Activated naive CD8-positive, alpha-beta T cell treated with anti-CD3 and anti-CD28 coated beads, Interleukin-2, amount 50 U/mL, for 24 hours (primary cell): ENCODE measurements at regions not wholly inside any gene's neighbourhood (a gene's known extent, or its start where the extent isn't known, plus 50 kb on each side); places are given as distances from the start of the nearest gene placed in this dataset.
"Not testable (repeated sequence)": the region's sequence is repeated elsewhere in the genome, so short reads cannot be mapped to it uniquely, and the experiment has no call there.

Experiments used
- ATAC-seq: fragments of 150-1000 bp; cut with Tn5 transposase; one replicate; pipeline ENCODE4 v1.10.0; 2021
- DNase-seq: peaks from one replicate; pipeline ENCODE4 v3.0.0; 2021
- H3K27ac Mint-ChIP-seq: one replicate; pipeline ENCODE4 v1.8.0; 2021; ENCODE audit warnings: mild to moderate bottlenecking, mixed read lengths
- H3K27me3 Mint-ChIP-seq: one replicate; pipeline ENCODE4 v1.8.0; 2021; ENCODE audit warnings: mixed read lengths
- H3K36me3 Mint-ChIP-seq: one replicate; pipeline ENCODE4 v1.8.0; 2021; ENCODE audit warnings: low read depth, mixed read lengths
- H3K4me1 Mint-ChIP-seq: one replicate; pipeline ENCODE4 v1.8.0; 2021; ENCODE audit warnings: mixed read lengths
- H3K4me3 Mint-ChIP-seq: one replicate; pipeline ENCODE4 v1.8.0; 2021; ENCODE audit warnings: mild to moderate bottlenecking, moderate library complexity, mixed read lengths
- H3K9me3 Mint-ChIP-seq: one replicate; pipeline ENCODE4 v1.8.0; 2021; ENCODE audit warnings: mixed read lengths

GRCh38 chr4:126541820-126542219, 1090.9 kb upstream of the INTU start:
- Mint-ChIP-seq H3K27ac (no peak overlapping the region), H3K9me3 (peaks cover 4% of the 10 kb centered on the region), H3K36me3 (no peaks in the 10 kb centered on the region), H3K4me3 (no peak overlapping the region), H3K4me1 (no peaks in the 10 kb centered on the region), H3K27me3 (no peaks in the 10 kb centered on the region)
- no peak for DNase-seq
- no peak for ATAC-seq

- ATAC-seq (no peak), DNase-seq (no peak)
- no peaks in the 10 kb centered on the region for H3K4me1 Mint-ChIP-seq
- H3K27ac Mint-ChIP-seq, result no peak overlapping the region
- no peaks in the 10 kb centered on the region for H3K27me3 Mint-ChIP-seq
- no peaks in the 10 kb centered on the region for H3K36me3 Mint-ChIP-seq
- H3K9me3 Mint-ChIP-seq, result no peaks in the 10 kb centered on the region
- no peak overlapping the region for H3K4me3 Mint-ChIP-seq
Observed at GRCh38 chr4:126544276-126544675, 1088.5 kb upstream of the INTU start.

- ATAC-seq, H3K4me3 Mint-ChIP-seq, H3K27ac Mint-ChIP-seq, DNase-seq, H3K27me3 Mint-ChIP-seq, H3K9me3 Mint-ChIP-seq, H3K36me3 Mint-ChIP-seq, H3K4me1 Mint-ChIP-seq: not testable (repeated sequence)
Observed at GRCh38 chr4:126546197-126546596, 1086.6 kb upstream of the INTU start.

GRCh38 chr4:126547352-126547751, 1085.4 kb upstream of the INTU start:
- no peak overlapping the region for H3K27ac Mint-ChIP-seq
- H3K9me3 Mint-ChIP-seq, result no peaks in the 10 kb centered on the region
- DNase-seq (no peak), ATAC-seq (no peak)
- no peak overlapping the region for H3K4me3 Mint-ChIP-seq
- no peaks in the 10 kb centered on the region for H3K27me3 Mint-ChIP-seq
- H3K4me1 Mint-ChIP-seq, result no peaks in the 10 kb centered on the region
- no peaks in the 10 kb centered on the region for H3K36me3 Mint-ChIP-seq

GRCh38 chr4:126548890-126549289, 1083.9 kb upstream of the INTU start:
- Mint-ChIP-seq H3K27me3 (no peaks in the 10 kb centered on the region), H3K9me3 (no peaks in the 10 kb centered on the region), H3K27ac (no peak overlapping the region), H3K4me3 (no peak overlapping the region), H3K36me3 (no peaks in the 10 kb centered on the region), H3K4me1 (no peaks in the 10 kb centered on the region)
- DNase-seq (no peak), ATAC-seq (no peak)

GRCh38 chr4:126552321-126552720, 1080.4 kb upstream of the INTU start:
- H3K27ac Mint-ChIP-seq, result no peak overlapping the region
- H3K36me3 Mint-ChIP-seq, result peaks cover 3% of the 10 kb centered on the region
- no peaks in the 10 kb centered on the region for H3K4me1 Mint-ChIP-seq
- no peak for DNase-seq
- no peaks in the 10 kb centered on the region for H3K27me3 Mint-ChIP-seq
- ATAC-seq, result no peak
- H3K4me3 Mint-ChIP-seq, result no peak overlapping the region
- peaks cover 8% of the 10 kb centered on the region for H3K9me3 Mint-ChIP-seq

GRCh38 chr4:126553248-126553647, 1079.5 kb upstream of the INTU start:
- peaks cover 8% of the 10 kb centered on the region for H3K9me3 Mint-ChIP-seq
- ATAC-seq (no peak), DNase-seq (no peak)
- H3K4me1 Mint-ChIP-seq, result no peaks in the 10 kb centered on the region
- H3K36me3 Mint-ChIP-seq, result peaks cover 3% of the 10 kb centered on the region
- H3K27ac Mint-ChIP-seq, result no peak overlapping the region
- no peaks in the 10 kb centered on the region for H3K27me3 Mint-ChIP-seq
- H3K4me3 Mint-ChIP-seq, result no peak overlapping the region

GRCh38 chr4:126558596-126558995, 1074.2 kb upstream of the INTU start:
- Mint-ChIP-seq H3K27me3 (no peaks in the 10 kb centered on the region), H3K4me3 (no peak overlapping the region), H3K27ac (no peak overlapping the region), H3K36me3 (peaks cover 3% of the 10 kb centered on the region), H3K4me1 (no peaks in the 10 kb centered on the region), H3K9me3 (peaks cover 13% of the 10 kb centered on the region)
- no peak for ATAC-seq
- DNase-seq, result no peak

- H3K27ac Mint-ChIP-seq, result no peak overlapping the region
- H3K9me3 Mint-ChIP-seq, result peaks cover 6% of the 10 kb centered on the region
- H3K36me3 Mint-ChIP-seq, result no peaks in the 10 kb centered on the region
- ATAC-seq (no peak), DNase-seq (no peak)
- no peaks in the 10 kb centered on the region for H3K27me3 Mint-ChIP-seq
- no peak overlapping the region for H3K4me3 Mint-ChIP-seq
- no peaks in the 10 kb centered on the region for H3K4me1 Mint-ChIP-seq
Observed at GRCh38 chr4:126559961-126560360, 1072.8 kb upstream of the INTU start.

GRCh38 chr4:126560794-126561193, 1072.0 kb upstream of the INTU start:
- no peaks in the 10 kb centered on the region for H3K27me3 Mint-ChIP-seq
- DNase-seq (no peak), ATAC-seq (no peak)
- H3K36me3 Mint-ChIP-seq, result no peaks in the 10 kb centered on the region
- H3K4me3 Mint-ChIP-seq, result no peak overlapping the region
- no peaks in the 10 kb centered on the region for H3K4me1 Mint-ChIP-seq
- H3K9me3 Mint-ChIP-seq, result peaks cover 7% of the 10 kb centered on the region
- no peak overlapping the region for H3K27ac Mint-ChIP-seq

GRCh38 chr4:126563389-126563788, 1069.4 kb upstream of the INTU start:
- no peaks in the 10 kb centered on the region for H3K36me3 Mint-ChIP-seq
- H3K27ac Mint-ChIP-seq, result no peak overlapping the region
- no peak overlapping the region for H3K4me3 Mint-ChIP-seq
- H3K4me1 Mint-ChIP-seq, result no peaks in the 10 kb centered on the region
- no peak for ATAC-seq
- no peak for DNase-seq
- H3K9me3 Mint-ChIP-seq, result peaks cover 13% of the 10 kb centered on the region
- no peaks in the 10 kb centered on the region for H3K27me3 Mint-ChIP-seq

GRCh38 chr4:126564283-126564854, 1068.4 kb upstream of the INTU start:
- H3K4me1 Mint-ChIP-seq, result no peaks in the 10 kb centered on the region
- H3K27me3 Mint-ChIP-seq, result no peaks in the 10 kb centered on the region
- H3K36me3 Mint-ChIP-seq, result no peaks in the 10 kb centered on the region
- no peak overlapping the region for H3K4me3 Mint-ChIP-seq
- no peak overlapping the region for H3K27ac Mint-ChIP-seq
- DNase-seq (no peak), ATAC-seq (no peak)
- peaks cover 13% of the 10 kb centered on the region for H3K9me3 Mint-ChIP-seq

GRCh38 chr4:126568652-126569570, 1063.8 kb upstream of the INTU start:
- Mint-ChIP-seq H3K4me1 (no peaks in the 10 kb centered on the region), H3K4me3 (no peak overlapping the region), H3K27me3 (no peaks in the 10 kb centered on the region), H3K27ac (no peak overlapping the region), H3K36me3 (no peaks in the 10 kb centered on the region), H3K9me3 (peaks cover 8% of the 10 kb centered on the region)
- DNase-seq (no peak), ATAC-seq (no peak)

- no peak overlapping the region for H3K27ac Mint-ChIP-seq
- ATAC-seq, result no peak
- no peak overlapping the region for H3K4me3 Mint-ChIP-seq
- no peaks in the 10 kb centered on the region for H3K4me1 Mint-ChIP-seq
- no peaks in the 10 kb centered on the region for H3K36me3 Mint-ChIP-seq
- no peaks in the 10 kb centered on the region for H3K9me3 Mint-ChIP-seq
- H3K27me3 Mint-ChIP-seq, result no peaks in the 10 kb centered on the region
- DNase-seq, result no peak
Observed at GRCh38 chr4:126572264-126572663, 1060.5 kb upstream of the INTU start.

- H3K4me3 Mint-ChIP-seq, result no peak overlapping the region
- no peak for ATAC-seq
- no peak for DNase-seq
- H3K27me3 Mint-ChIP-seq, result no peaks in the 10 kb centered on the region
- peaks cover 20% of the 10 kb centered on the region for H3K9me3 Mint-ChIP-seq
- no peaks in the 10 kb centered on the region for H3K4me1 Mint-ChIP-seq
- no peak overlapping the region for H3K27ac Mint-ChIP-seq
- no peaks in the 10 kb centered on the region for H3K36me3 Mint-ChIP-seq
Observed at GRCh38 chr4:126582737-126583136, 1050.0 kb upstream of the INTU start.
